Activated naive CD8-positive, alpha-beta T cell treated with anti-CD3 and anti-CD28 coated beads, Interleukin-2, amount 10 ng/mL, durations not matched to agents 7 days and 5 days (primary cell): ENCODE measurements at regions not wholly inside any gene's neighbourhood (a gene's known extent, or its start where the extent isn't known, plus 50 kb on each side); places are given as distances from the start of the nearest gene placed in this dataset.

Experiments used
- ATAC-seq: fragments of 150-1000 bp; cut with Tn5 transposase; one replicate; pipeline ENCODE4 v1.10.0; 2021; ENCODE audit warnings: low read depth, moderate library complexity
- POLR2A ChIA-PET: fragments of 350-600 bp; sonication (Branson Sonifier 250); formaldehyde crosslinking; loops from one replicate; lab custom pipeline; 2021; ENCODE audit warnings: antibody characterized with exemption; lab: Charles Lee
- DNase-seq: peaks from one replicate; pipeline ENCODE4 v3.0.0; 2021
- H3K27ac Mint-ChIP-seq: one replicate; pipeline ENCODE4 v1.8.0; 2022; ENCODE audit warnings: mild to moderate bottlenecking, mixed read lengths
- H3K27me3 Mint-ChIP-seq: one replicate; pipeline ENCODE4 v1.8.0; 2022; ENCODE audit warnings: mild to moderate bottlenecking, moderate library complexity, mixed read lengths
- H3K36me3 Mint-ChIP-seq: one replicate; pipeline ENCODE4 v1.8.0; 2021; ENCODE audit warnings: mild to moderate bottlenecking, mixed read lengths
- H3K4me1 Mint-ChIP-seq: one replicate; pipeline ENCODE4 v1.8.0; 2021; ENCODE audit warnings: mixed read lengths
- H3K4me3 Mint-ChIP-seq: one replicate; pipeline ENCODE4 v1.8.0; 2022; ENCODE audit warnings: mild to moderate bottlenecking, moderate library complexity, mixed read lengths
- H3K9me3 Mint-ChIP-seq: one replicate; pipeline ENCODE4 v1.8.0; 2021; ENCODE audit warnings: mixed read lengths

DNA sequence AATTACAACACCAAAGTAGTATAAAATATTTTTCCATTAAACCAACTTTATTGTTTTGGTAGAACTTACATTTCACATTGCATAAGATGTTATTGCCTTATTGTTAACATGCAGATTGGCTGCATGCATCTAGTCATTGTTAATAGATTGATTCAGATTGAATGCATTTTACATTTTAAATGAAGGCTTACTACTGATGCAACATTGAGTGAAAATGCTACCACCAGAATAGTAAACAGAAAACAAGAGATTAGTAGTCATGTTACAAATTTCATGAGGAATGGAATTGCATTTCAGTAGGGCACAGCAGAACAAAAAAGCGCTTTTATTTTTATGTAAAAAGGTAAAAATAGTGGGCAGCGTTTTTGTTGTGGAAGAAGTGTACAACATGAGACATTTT, 298.3 kb downstream of the ARL4A start:
- Mint-ChIP-seq H3K4me1 (no peaks in the 10 kb centered on the region), H3K4me3 (no peak overlapping the region), H3K36me3 (no peaks in the 10 kb centered on the region), H3K9me3 (no peaks in the 10 kb centered on the region), H3K27ac (no peak overlapping the region), H3K27me3 (no peaks in the 10 kb centered on the region)
- DNase-seq, result no peak
- POLR2A ChIA-PET, result no interaction called here
- no peak for ATAC-seq

DNA sequence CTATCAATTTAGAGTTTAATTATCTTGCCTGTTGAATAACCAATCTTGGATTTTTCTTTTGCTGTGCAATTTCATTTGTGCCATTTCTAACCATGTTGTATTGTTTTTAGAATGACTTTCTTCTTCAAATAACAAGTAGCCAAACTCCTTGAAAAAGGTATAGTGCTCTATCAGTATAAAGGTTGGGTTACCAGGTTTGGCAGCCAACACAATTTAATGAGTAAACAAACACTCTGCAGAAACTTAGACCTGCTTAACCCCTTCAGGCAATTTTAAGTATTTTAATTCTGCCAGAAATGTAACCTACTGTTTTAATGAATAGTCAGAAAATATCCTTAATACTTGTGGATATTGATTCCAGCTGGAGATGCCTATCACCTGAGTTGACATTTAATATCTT, 299.8 kb downstream of the ARL4A start:
- Mint-ChIP-seq H3K36me3 (no peaks in the 10 kb centered on the region), H3K4me3 (no peak overlapping the region), H3K27ac (no peak overlapping the region), H3K4me1 (no peaks in the 10 kb centered on the region), H3K9me3 (no peaks in the 10 kb centered on the region), H3K27me3 (no peaks in the 10 kb centered on the region)
- ATAC-seq, result no peak
- DNase-seq, result no peak
- POLR2A ChIA-PET, result no interaction called here

DNA sequence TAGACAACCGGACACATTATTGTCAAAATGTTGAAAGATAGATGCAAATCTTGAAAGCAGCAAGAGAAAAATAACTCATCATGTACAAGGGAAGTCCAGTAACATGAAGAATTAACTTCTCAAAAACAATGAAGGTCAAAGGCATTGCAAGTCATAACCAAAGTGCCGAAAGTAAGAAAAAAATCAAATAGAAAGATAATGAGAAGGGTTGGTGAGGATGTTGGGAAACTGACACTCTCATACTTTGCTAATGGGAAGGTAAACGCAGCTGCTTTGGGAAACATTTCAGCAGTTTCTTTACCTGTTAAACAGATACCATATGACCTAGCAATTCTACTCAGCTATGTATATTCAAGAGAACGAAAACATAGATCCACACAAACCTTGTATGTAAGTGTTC, 303.0 kb downstream of the ARL4A start:
- no peak for ATAC-seq
- Mint-ChIP-seq H3K27ac (no peak overlapping the region), H3K36me3 (no peaks in the 10 kb centered on the region), H3K4me3 (no peak overlapping the region), H3K4me1 (no peaks in the 10 kb centered on the region), H3K9me3 (no peaks in the 10 kb centered on the region), H3K27me3 (peaks cover 2% of the 10 kb centered on the region)
- POLR2A ChIA-PET, result no interaction called here
- no peak for DNase-seq

- Mint-ChIP-seq H3K36me3 (no peaks in the 10 kb centered on the region), H3K27ac (no peak overlapping the region), H3K4me3 (no peak overlapping the region), H3K9me3 (no peaks in the 10 kb centered on the region), H3K4me1 (no peaks in the 10 kb centered on the region), H3K27me3 (peaks cover 4% of the 10 kb centered on the region)
- DNase-seq, result no peak
- no peak for ATAC-seq
- POLR2A ChIA-PET, result no interaction called here
Observed at GRCh38 chr7:12993025-12993424, 305.6 kb downstream of the ARL4A start.

DNA sequence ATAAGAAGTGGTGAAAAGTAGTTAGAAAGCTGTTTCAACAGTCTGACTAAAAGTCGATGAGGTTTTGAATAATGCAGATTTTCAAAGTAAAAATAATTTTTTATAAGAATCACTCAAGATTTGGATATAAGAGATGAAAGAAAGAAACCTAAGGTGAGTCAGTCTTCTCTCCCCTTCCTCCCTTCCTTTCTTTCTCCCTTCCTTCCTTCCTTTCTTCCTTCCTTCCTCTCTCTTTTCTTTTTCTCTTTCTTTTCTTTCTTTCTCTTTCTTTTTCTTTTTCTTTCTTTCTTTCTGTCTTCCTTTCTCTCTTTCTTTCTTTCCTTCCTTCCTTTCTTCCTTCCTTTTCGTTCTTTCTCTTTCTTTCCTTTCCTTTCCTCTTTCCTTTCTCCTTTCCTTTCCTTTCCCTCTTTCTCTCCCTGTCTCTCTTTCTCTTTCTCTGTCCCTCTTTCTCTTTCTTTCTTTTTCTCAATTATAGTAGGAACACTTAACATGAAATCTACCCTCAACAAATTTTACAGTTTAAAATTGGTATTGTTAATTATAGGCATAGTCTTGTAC, 308.6 kb downstream of the ARL4A start:
- H3K27me3 Mint-ChIP-seq, result peaks cover 4% of the 10 kb centered on the region
- H3K4me1 Mint-ChIP-seq, result no peaks in the 10 kb centered on the region
- peaks cover 2% of the 10 kb centered on the region for H3K9me3 Mint-ChIP-seq
- ATAC-seq (no peak), DNase-seq (no peak)
- H3K4me3 Mint-ChIP-seq, result no peak overlapping the region
- no peak overlapping the region for H3K27ac Mint-ChIP-seq
- POLR2A ChIA-PET, result no interaction called here
- H3K36me3 Mint-ChIP-seq, result no peaks in the 10 kb centered on the region

- H3K27me3 Mint-ChIP-seq, result no peaks in the 10 kb centered on the region
- H3K36me3 Mint-ChIP-seq, result no peaks in the 10 kb centered on the region
- H3K9me3 Mint-ChIP-seq, result peaks cover 1% of the 10 kb centered on the region
- DNase-seq (no peak), ATAC-seq (no peak)
- H3K4me3 Mint-ChIP-seq, result no peak overlapping the region
- POLR2A ChIA-PET, result no interaction called here
- H3K27ac Mint-ChIP-seq, result no peak overlapping the region
- no peaks in the 10 kb centered on the region for H3K4me1 Mint-ChIP-seq
Observed at GRCh38 chr7:13007331-13007730, 319.9 kb downstream of the ARL4A start.

GRCh38 chr7:13009517-13009916, 322.1 kb downstream of the ARL4A start:
- H3K9me3 Mint-ChIP-seq, result peaks cover 1% of the 10 kb centered on the region

GRCh38 chr7:13014011-13014410, 326.6 kb downstream of the ARL4A start:
- Mint-ChIP-seq H3K27me3 (no peaks in the 10 kb centered on the region), H3K36me3 (no peaks in the 10 kb centered on the region), H3K4me3 (no peak overlapping the region), H3K27ac (no peak overlapping the region), H3K9me3 (peaks cover 1% of the 10 kb centered on the region), H3K4me1 (no peaks in the 10 kb centered on the region)
- DNase-seq (no peak), ATAC-seq (no peak)
- POLR2A ChIA-PET, result no interaction called here

More at GRCh38 chr7:13009517-13009916, 322.1 kb downstream of the ARL4A start:
- Mint-ChIP-seq H3K36me3 (no peaks in the 10 kb centered on the region), H3K4me1 (no peaks in the 10 kb centered on the region), H3K27me3 (no peaks in the 10 kb centered on the region), H3K4me3 (no peak overlapping the region), H3K27ac (no peak overlapping the region)
- DNase-seq (no peak), ATAC-seq (no peak)
- POLR2A ChIA-PET, result no interaction called here

DNA sequence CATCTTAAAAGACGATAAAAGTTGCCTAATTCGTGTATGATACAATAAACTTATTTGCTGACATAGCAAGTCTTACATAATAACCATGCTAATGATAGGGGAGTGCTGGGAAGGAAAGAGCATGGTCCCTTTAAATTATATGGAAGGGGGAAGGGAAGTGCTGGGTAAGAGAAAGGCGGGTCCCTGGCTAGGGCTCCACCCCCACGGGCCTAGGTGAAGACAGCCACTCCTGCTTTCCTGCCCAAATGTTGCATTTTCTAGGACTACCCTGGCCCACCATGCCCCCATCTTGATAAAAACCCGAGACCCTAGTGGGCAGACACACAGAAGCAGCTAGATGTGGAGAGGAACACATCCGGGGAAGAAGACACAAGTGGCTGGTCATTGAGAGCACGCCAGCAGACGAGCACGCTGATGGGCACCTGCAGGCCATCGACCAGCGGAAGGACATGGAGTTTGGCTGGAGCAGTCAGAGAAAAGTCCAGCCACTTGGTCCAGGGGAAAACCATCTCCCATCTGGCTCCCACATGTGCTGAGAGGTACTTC, 328.7 kb downstream of the ARL4A start:
- POLR2A ChIA-PET, result no interaction called here
- Mint-ChIP-seq H3K4me3 (no peak overlapping the region), H3K36me3 (no peaks in the 10 kb centered on the region), H3K4me1 (no peaks in the 10 kb centered on the region), H3K27me3 (no peaks in the 10 kb centered on the region), H3K27ac (no peak overlapping the region), H3K9me3 (peaks cover 1% of the 10 kb centered on the region)
- no peak for ATAC-seq
- DNase-seq, result no peak

DNA sequence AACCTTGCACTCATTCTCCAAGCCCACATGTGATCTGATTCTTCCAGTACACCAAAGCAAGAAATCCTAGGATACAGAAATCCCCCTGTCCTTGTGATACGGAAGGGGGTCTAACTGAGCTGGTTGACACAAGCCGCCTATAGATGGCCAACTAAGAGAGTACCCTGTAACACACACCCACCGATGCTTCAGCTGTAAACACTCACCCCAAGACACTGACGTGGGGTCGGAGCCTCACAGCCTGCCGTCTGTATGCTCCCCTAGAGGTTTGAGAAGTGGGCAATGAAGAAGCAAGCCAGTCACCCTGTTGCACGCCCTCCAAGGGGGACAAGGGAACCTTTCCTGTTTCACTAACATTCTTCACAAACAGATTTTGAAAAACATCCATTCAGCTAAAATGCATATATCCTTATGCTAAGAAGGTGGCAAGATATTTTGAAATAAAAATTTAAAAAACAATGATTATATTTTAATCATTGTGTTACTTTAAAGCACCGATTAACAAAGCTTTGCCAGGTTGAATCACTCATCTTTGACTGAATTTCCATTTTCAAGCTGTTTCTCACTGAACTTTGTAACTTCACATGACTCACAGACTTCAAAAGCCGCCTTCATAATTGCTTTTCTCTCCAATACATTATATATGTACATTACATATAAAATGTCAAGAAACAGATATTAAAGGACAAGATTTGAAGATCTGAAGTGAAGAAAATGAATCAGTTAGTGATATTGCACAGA, 329.3 kb downstream of the ARL4A start:
- DNase-seq (no peak), ATAC-seq (no peak)
- Mint-ChIP-seq H3K4me1 (no peaks in the 10 kb centered on the region), H3K27ac (no peak overlapping the region), H3K9me3 (no peaks in the 10 kb centered on the region), H3K4me3 (no peak overlapping the region), H3K27me3 (no peaks in the 10 kb centered on the region), H3K36me3 (no peaks in the 10 kb centered on the region)
- POLR2A ChIA-PET, result no interaction called here

DNA sequence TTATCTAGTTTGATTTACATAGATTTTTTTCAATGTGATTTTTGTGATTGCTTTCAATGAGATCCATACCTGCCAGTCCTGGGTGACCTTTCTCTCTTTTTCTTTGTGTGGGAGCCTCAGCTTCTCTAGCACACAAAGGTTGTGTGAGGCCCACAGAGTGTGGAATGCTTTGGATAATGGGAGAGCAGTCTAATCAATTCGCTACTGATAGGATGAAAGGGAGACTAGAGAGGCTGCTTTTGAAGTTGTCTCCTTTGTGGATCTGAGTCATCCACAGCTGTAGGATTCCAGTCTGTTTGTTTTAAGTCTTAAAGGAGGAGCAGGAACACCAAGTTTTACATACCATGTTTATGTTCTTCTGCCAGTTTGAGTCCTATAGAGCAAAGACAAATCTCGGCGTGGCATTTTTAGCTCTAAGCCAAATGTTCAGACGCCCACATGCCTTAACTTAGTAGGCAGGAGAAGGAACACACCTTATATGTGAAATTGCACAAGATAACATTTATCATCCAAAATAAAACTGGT, 330.0 kb downstream of the ARL4A start:
- no peaks in the 10 kb centered on the region for H3K36me3 Mint-ChIP-seq

DNA sequence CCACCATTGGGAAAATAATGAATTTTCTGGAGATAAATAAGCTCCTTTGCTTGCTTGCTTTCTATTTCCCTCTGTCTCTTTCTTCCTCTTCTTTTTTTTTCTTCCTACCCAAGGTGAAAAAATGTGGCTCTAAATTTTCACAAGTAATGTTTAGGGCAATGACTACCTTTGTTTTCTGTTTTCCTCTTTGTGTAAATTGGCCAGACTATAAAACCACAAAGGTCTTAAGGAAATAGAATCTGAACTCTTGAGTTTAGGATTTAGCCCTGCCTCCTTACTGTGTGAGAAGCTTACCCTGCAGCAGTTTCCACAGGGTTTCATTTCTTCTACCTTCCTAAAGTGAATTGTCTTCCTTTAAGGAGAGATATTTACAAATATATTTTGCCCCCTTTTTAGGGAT, 330.4 kb downstream of the ARL4A start:
- H3K4me3 Mint-ChIP-seq, result no peak overlapping the region
- POLR2A ChIA-PET, result no interaction called here
- H3K36me3 Mint-ChIP-seq, result no peaks in the 10 kb centered on the region
- DNase-seq, result no peak
- H3K27me3 Mint-ChIP-seq, result no peaks in the 10 kb centered on the region
- no peak overlapping the region for H3K27ac Mint-ChIP-seq
- ATAC-seq, result no peak
- H3K9me3 Mint-ChIP-seq, result no peaks in the 10 kb centered on the region
- no peaks in the 10 kb centered on the region for H3K4me1 Mint-ChIP-seq

More for the DNA sequence above, 330.0 kb downstream of the ARL4A start:
- Mint-ChIP-seq H3K27me3 (no peaks in the 10 kb centered on the region), H3K4me1 (no peaks in the 10 kb centered on the region), H3K27ac (no peak overlapping the region), H3K4me3 (no peak overlapping the region), H3K9me3 (no peaks in the 10 kb centered on the region)
- DNase-seq (no peak), ATAC-seq (no peak)
- POLR2A ChIA-PET, result no interaction called here

DNA sequence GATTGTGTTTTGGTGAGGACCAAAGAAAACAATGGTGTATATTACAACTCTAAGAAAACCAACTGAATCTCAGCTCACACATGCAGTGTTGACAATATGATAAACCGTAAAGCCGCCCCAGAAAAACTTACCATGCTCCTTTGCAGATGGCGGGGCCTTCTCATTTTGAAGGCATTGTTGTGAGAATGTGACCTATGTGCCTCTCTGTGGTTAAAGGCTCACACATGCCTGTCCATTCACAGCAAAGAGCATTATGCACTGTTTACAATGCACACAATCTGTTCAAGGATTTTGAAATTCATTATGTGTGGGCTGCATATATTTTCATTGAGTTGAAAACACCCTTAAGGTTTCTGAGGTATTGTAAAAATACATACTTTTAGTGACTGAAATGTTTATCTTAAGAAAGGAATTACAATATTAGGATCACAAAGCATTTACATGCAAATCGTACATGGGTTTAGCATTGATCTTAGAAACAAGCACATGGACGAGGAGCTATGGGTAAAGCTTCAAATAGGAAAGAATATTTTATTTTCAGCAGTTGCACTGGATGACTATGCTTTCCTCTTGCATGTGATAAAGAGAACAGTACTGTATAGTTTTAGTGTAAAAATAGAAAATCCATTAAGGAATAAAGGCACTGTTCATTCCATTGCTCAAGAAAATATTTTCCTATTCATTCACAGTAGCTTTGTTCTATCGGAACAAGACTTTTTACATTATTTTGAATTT, 334.3 kb downstream of the ARL4A start:
- DNase-seq, result no peak
- no peak overlapping the region for H3K27ac Mint-ChIP-seq

More for the DNA sequence above, 334.3 kb downstream of the ARL4A start:
- ATAC-seq, result no peak
- Mint-ChIP-seq H3K36me3 (no peaks in the 10 kb centered on the region), H3K9me3 (no peaks in the 10 kb centered on the region), H3K4me3 (no peak overlapping the region), H3K27me3 (no peaks in the 10 kb centered on the region), H3K4me1 (no peaks in the 10 kb centered on the region)
- POLR2A ChIA-PET, result no interaction called here
